OCI-LY7 (cell line): ENCODE measurements at regions not wholly inside any gene's neighbourhood (a gene's known extent, or its start where the extent isn't known, plus 50 kb on each side); places are given as distances from the start of the nearest gene placed in this dataset.
A peak's percentile ranks its signal among the peaks of the same experiment; 100 is the strongest.

Source experiments
- BruUV-seq: library from RNA; stranded (reverse); fragments of 400-500 nt; replicated peaks from 2 replicates; lab custom pipeline; 2021; lab: Mats Ljungman, UMichigan
- CTCF ChIA-PET: fragments of 300-600 bp; sonication (Branson Sonifier 250); formaldehyde crosslinking; loops from one replicate; lab custom pipeline; 2022; ENCODE audit warnings: antibody characterized with exemption; ENCODE audit not compliant: unreplicated experiment; lab: Charles Lee
- POLR2A ChIA-PET: fragments of 300-600 bp; sonication (Branson Sonifier 250); formaldehyde crosslinking; loops from one replicate; lab custom pipeline; 2022; ENCODE audit warnings: antibody characterized with exemption; lab: Charles Lee
- DNase-seq: peaks from one replicate; pipeline ENCODE4 v3.0.0-alpha.2; 2015; ENCODE audit warnings: low spot score
- H2AFZ ChIP-seq: fragments of 200-600 bp; sonication (generic), shearing (Covaris generic); 2 replicates; pipeline ENCODE4 v1.6.1; 2014; ENCODE audit warnings: mild to moderate bottlenecking, antibody characterized with exemption, low read length, moderate library complexity
- H3K27ac ChIP-seq: fragments of 200-600 bp; sonication (generic); 2 replicates; pipeline ENCODE4 v1.5.1; 2014; ENCODE audit warnings: mixed run types, low read depth, mild to moderate bottlenecking, moderate library complexity, low read length, inconsistent platforms; ENCODE audit not compliant: poor library complexity, severe bottlenecking
- H3K36me3 ChIP-seq: fragments of 200-600 bp; sonication (generic); 2 replicates; pipeline ENCODE4 v1.6.1; 2014; ENCODE audit warnings: mild to moderate bottlenecking, antibody characterized with exemption, low read length, moderate library complexity, mixed read lengths; ENCODE audit not compliant: insufficient read depth
- H3K4me1 ChIP-seq: fragments of 200-600 bp; sonication (generic); 2 replicates; pipeline ENCODE4 v1.5.1; 2014; ENCODE audit warnings: mild to moderate bottlenecking, low read length; ENCODE audit not compliant: insufficient read depth, poor library complexity, severe bottlenecking
- H3K4me2 ChIP-seq: fragments of 200-600 bp; sonication (generic); 2 replicates; pipeline ENCODE4 v1.6.1; 2014; ENCODE audit warnings: mild to moderate bottlenecking, low read length
- H3K4me3 ChIP-seq: fragments of 200-600 bp; sonication (generic); 2 replicates; pipeline ENCODE4 v1.5.1; 2014; ENCODE audit warnings: mild to moderate bottlenecking, low read depth, low read length; ENCODE audit not compliant: poor library complexity, severe bottlenecking
- H3K79me2 ChIP-seq: fragments of 200-600 bp; sonication (generic); 2 replicates; pipeline ENCODE4 v1.6.1; 2016; ENCODE audit warnings: low read depth, mild to moderate bottlenecking, low read length, moderate library complexity, mixed read lengths; ENCODE audit not compliant: insufficient read depth
- H3K9me2 ChIP-seq: fragments of 200-600 bp; sonication (generic); 2 replicates; pipeline ENCODE4 v1.6.1; 2016; ENCODE audit warnings: mild to moderate bottlenecking, low read length, mixed read lengths; ENCODE audit not compliant: insufficient read depth
- H3K9me3 ChIP-seq: fragments of 200-600 bp; sonication (generic); 2 replicates; pipeline ENCODE4 v1.6.1; 2014; ENCODE audit warnings: mild to moderate bottlenecking, mixed run types, low read length, mixed read lengths
- H4K20me1 ChIP-seq: fragments of 200-600 bp; sonication (generic); 2 replicates; pipeline ENCODE4 v1.6.1; 2014; ENCODE audit warnings: mild to moderate bottlenecking, antibody characterized with exemption, low read length, moderate library complexity, mixed read lengths; ENCODE audit not compliant: insufficient read depth
- CTCF ChIP-seq: fragments of 200-600 bp; sonication (generic); conservative IDR thresholded peaks from 2 replicates; pipeline ENCODE4 v1.5.1; 2014; ENCODE audit warnings: mild to moderate bottlenecking, antibody characterized with exemption, low read length, moderate library complexity, mixed read lengths
- EZH2phosphoT487 ChIP-seq: fragments of 200-600 bp; sonication (generic); IDR thresholded peaks from 2 replicates; pipeline ENCODE4 v1.6.1; 2018; ENCODE audit warnings: low read depth, borderline replicate concordance, mild to moderate bottlenecking, mixed run types, antibody characterized with exemption, low read length, moderate library complexity, mixed read lengths
- intact Hi-C: fragments of 100-400 bp; cut with micrococcal nuclease; formaldehyde crosslinking; loops from one replicate; pipeline ENCODE4 v1.10.0; 2022; ENCODE audit not compliant: unreplicated experiment

DNA sequence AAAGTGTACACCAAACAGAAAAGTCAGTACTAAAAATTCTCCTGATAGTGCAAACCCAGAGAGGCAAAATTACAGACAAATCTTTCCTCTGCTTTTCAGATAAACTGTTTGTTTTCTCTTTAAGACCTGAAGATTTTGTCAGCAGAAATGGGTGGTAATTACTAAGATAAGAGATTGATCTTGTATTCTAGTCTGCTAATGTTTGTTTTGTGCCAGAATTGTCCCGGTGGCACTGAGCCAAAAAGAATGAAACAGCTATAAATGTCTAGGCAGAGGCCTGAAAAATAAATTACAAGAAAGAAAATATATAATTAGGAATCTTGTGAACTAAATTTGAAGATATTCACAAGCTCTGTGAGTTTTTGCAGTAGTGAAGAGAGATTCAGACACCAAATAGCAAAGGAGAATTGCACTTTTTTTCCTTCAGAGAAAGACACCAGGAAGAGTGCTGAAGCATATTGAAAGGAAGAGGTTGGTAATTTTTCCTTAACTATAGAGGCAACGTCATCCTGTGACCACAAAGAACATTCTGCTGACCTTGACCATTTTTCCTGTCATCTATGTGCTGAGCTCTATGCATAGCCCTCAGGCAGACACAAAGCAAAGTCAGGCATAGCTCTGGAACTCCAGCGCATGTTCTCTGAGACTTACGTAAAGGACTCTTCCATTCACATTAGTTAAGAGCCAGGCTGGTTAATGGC is 314.5 kb upstream of the RASGEF1B start:
- no peak overlapping the region for H3K4me3 ChIP-seq
- H3K4me1 ChIP-seq = no peaks in the 10 kb centered on the region
- peak overlapping the region; percentile 64; the same call in 1 of the 2 replicates for H2AFZ ChIP-seq
- ChIA-PET CTCF (no interaction called here), POLR2A (interaction anchor here (0.6 to 1.5 kb wide), 4 partner anchors 17 to 528 kb away, joined by 3 to 6 read pairs (median 3); no protein-coding TSS in a partner anchor)
- TF ChIP-seq EZH2phosphoT487 (no peak), CTCF (no peak)
- no peak for DNase-seq
- no peaks in the 10 kb centered on the region for H3K36me3 ChIP-seq
- H3K4me2 ChIP-seq = no peak overlapping the region
- no peaks in the 10 kb centered on the region for H3K9me2 ChIP-seq
- intact Hi-C loops = no loop called here
- H3K79me2 ChIP-seq = no peaks in the 10 kb centered on the region
- H4K20me1 ChIP-seq = no peaks in the 10 kb centered on the region
- no peak overlapping the region for H3K27ac ChIP-seq
- H3K9me3 ChIP-seq = no peaks in the 10 kb centered on the region
- BruUV-seq = no TSS peak

DNA sequence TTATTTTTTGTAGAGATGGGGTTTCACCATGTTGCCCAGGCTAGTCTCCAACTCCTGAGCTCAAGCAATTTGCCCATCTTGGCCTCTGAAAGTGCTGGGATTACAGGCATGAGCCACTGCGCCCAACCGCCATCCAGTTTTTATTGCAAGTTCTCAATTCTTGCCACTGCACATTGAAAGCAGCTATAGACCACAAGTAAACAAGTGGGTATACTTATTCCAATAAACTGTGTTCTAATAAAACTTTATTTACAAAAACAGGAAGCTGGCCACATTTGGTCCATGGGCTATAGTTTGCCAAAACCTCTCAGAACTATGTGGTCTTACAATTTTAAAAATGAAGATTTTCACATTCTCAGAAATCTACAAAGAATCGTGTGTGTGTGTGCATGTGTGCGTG is 313.6 kb upstream of the RASGEF1B start:
- Histone ChIP-seq H3K79me2 (no peaks in the 10 kb centered on the region), H4K20me1 (no peaks in the 10 kb centered on the region), H3K4me2 (no peak overlapping the region), H3K36me3 (no peaks in the 10 kb centered on the region), H3K9me2 (no peaks in the 10 kb centered on the region), H3K27ac (no peak overlapping the region), H3K4me1 (no peaks in the 10 kb centered on the region), H3K4me3 (no peak overlapping the region), H3K9me3 (no peaks in the 10 kb centered on the region), H2AFZ (peak overlapping the region; percentile 64)
- DNase-seq = no peak
- ChIA-PET POLR2A (interaction anchor here (0.6 to 0.8 kb wide), 3 partner anchors 9 to 529 kb away, joined by 3 read pairs; no protein-coding TSS in a partner anchor), CTCF (no interaction called here)
- intact Hi-C loops = no loop called here
- TF ChIP-seq CTCF (no peak), EZH2phosphoT487 (no peak)
- BruUV-seq = no TSS peak

- CTCF ChIA-PET = no interaction called here
- Histone ChIP-seq H3K4me1 (no peaks in the 10 kb centered on the region), H2AFZ (no peak overlapping the region), H3K27ac (no peak overlapping the region), H4K20me1 (no peaks in the 10 kb centered on the region), H3K9me3 (no peaks in the 10 kb centered on the region), H3K4me3 (no peak overlapping the region), H3K79me2 (no peaks in the 10 kb centered on the region), H3K4me2 (no peak overlapping the region), H3K36me3 (no peaks in the 10 kb centered on the region), H3K9me2 (no peaks in the 10 kb centered on the region)
- TF ChIP-seq EZH2phosphoT487 (no peak), CTCF (no peak)
- POLR2A ChIA-PET = no interaction called here
- intact Hi-C loops = no loop called here
- no TSS peak for BruUV-seq
- no peak for DNase-seq
Observed at GRCh38 chr4:81783558-81783957, 311.9 kb upstream of the RASGEF1B start.
